Activated B cell treated with CpG ODN at 0.5 μM for 24 hours (primary cell): ENCODE measurements at regions not wholly inside any gene's neighbourhood (a gene's known extent, or its start where the extent isn't known, plus 50 kb on each side); places are given as distances from the start of the nearest gene placed in this dataset.

Experiments
- ATAC-seq: fragments of 200-7000 bp; cut with Tn5 transposase; one replicate; pipeline ENCODE4 v1.10.0; 2021; ENCODE audit warnings: low read depth, mild to moderate bottlenecking, moderate library complexity
- CTCF ChIA-PET: fragments of 350-600 bp; sonication (Branson Sonifier 250); formaldehyde crosslinking; loops from one replicate; lab custom pipeline; 2021; ENCODE audit warnings: antibody characterized with exemption; lab: Charles Lee
- POLR2A ChIA-PET: fragments of 350-600 bp; sonication (Branson Sonifier 250); formaldehyde crosslinking; loops from one replicate; lab custom pipeline; 2021; ENCODE audit warnings: antibody characterized with exemption; lab: Charles Lee
- DNase-seq: peaks from one replicate; pipeline ENCODE4 v3.0.0; 2022
- H3K27ac Mint-ChIP-seq: one replicate; pipeline ENCODE4 v1.8.0; 2020; ENCODE audit warnings: mixed read lengths
- H3K27me3 Mint-ChIP-seq: one replicate; pipeline ENCODE4 v1.8.0; 2021; ENCODE audit warnings: mixed read lengths
- H3K36me3 Mint-ChIP-seq: one replicate; pipeline ENCODE4 v1.8.0; 2021; ENCODE audit warnings: low read depth, mixed read lengths
- H3K4me1 Mint-ChIP-seq: one replicate; pipeline ENCODE4 v1.8.0; 2021; ENCODE audit warnings: mixed read lengths
- H3K4me3 Mint-ChIP-seq: one replicate; pipeline ENCODE4 v1.8.0; 2020; ENCODE audit warnings: mild to moderate bottlenecking, mixed read lengths
- H3K9me3 Mint-ChIP-seq: one replicate; pipeline ENCODE4 v1.8.0; 2020; ENCODE audit warnings: mixed read lengths
- intact Hi-C: fragments of 100-400 bp; cut with micrococcal nuclease; formaldehyde crosslinking; loops from one replicate; pipeline ENCODE4 v1.15.1; 2024
- TF ChIP-seq, protein P1 (sequence below): fragments of 200-600 bp; IDR thresholded peaks from one replicate; pipeline ENCODE4 v1.8.0; 2022; ENCODE audit warnings: antibody characterized with exemption, mild to moderate bottlenecking

DNA sequence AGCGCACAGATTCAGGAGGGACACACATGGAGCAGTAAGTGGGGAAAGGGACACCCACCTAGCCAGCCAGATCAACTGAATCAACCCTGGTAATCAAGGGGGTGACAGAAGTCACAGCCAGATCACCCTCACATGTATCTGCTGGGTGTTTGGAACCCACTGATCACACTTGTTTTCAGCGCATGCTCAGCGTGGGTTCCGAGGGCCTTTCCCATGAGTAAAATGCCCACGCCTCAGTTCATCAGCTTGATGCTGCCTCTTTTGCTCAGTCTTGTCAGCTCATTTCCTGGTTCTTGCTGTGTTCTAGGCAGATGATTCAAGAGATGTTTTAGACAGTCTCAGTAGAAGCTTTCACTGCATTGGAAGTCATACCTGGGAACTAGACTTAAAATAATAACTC, 123.2 kb upstream of the SLC30A5 start:
- ChIA-PET CTCF (no interaction called here), POLR2A (no interaction called here)
- ATAC-seq (no peak), DNase-seq (no peak)
- Mint-ChIP-seq H3K27me3 (peaks cover 33% of the 10 kb centered on the region), H3K4me3 (no peak overlapping the region), H3K4me1 (no peaks in the 10 kb centered on the region), H3K36me3 (no peaks in the 10 kb centered on the region), H3K27ac (no peak overlapping the region), H3K9me3 (peaks cover 4% of the 10 kb centered on the region)
- TF ChIP-seq, protein P1, sequence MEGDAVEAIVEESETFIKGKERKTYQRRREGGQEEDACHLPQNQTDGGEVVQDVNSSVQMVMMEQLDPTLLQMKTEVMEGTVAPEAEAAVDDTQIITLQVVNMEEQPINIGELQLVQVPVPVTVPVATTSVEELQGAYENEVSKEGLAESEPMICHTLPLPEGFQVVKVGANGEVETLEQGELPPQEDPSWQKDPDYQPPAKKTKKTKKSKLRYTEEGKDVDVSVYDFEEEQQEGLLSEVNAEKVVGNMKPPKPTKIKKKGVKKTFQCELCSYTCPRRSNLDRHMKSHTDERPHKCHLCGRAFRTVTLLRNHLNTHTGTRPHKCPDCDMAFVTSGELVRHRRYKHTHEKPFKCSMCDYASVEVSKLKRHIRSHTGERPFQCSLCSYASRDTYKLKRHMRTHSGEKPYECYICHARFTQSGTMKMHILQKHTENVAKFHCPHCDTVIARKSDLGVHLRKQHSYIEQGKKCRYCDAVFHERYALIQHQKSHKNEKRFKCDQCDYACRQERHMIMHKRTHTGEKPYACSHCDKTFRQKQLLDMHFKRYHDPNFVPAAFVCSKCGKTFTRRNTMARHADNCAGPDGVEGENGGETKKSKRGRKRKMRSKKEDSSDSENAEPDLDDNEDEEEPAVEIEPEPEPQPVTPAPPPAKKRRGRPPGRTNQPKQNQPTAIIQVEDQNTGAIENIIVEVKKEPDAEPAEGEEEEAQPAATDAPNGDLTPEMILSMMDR = no peak
- intact Hi-C loops = no loop called here

DNA sequence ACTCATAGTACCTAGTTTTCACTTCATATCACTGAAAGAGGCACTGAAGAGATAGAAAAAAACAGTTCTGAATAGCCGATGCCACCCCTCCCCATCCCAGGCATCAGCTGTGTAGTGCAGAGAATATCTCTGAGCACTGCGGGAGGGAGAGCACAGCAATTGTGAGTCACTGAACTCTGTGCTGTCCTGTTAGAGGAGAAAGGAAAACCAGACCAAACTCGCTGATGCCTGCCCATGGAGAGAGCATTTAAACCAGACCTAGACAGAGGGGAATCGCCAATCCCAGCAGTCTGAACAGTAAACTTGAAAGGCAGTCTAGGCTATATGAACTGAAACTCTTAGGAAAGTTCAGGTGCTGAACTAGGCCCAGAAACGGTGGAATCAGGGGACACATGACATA, 120.1 kb upstream of the SLC30A5 start:
- TF ChIP-seq, protein P1 = no peak
- intact Hi-C loops = no loop called here
- Mint-ChIP-seq H3K9me3 (peaks cover 19% of the 10 kb centered on the region), H3K4me1 (no peaks in the 10 kb centered on the region), H3K4me3 (no peak overlapping the region), H3K36me3 (no peaks in the 10 kb centered on the region), H3K27me3 (peaks cover 36% of the 10 kb centered on the region), H3K27ac (no peak overlapping the region)
- ChIA-PET CTCF (no interaction called here), POLR2A (no interaction called here)
- DNase-seq = no peak
- ATAC-seq = no peak

DNA sequence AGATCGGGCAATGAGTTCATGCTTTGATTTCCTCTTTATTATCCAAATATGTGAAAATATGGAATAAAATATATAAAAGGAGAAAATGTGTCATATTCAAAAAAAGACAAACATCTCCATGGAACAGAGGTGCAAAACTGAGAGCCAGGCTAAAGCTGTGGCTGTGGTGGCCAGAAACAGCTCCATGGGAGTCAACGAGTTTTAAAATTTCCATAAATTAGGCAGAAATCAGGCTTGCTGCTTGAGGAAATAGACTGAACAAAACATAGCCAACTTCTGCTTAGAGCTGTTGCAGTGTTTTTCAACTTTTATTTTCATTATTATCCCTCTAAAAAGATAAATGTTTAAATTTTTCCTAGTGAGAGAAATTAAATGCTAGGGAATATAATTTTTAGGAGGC, 110.8 kb upstream of the SLC30A5 start:
- H3K36me3 Mint-ChIP-seq = no peaks in the 10 kb centered on the region
- ChIA-PET CTCF (no interaction called here), POLR2A (no interaction called here)
- DNase-seq (no peak), ATAC-seq (no peak)
- H3K27me3 Mint-ChIP-seq = peaks cover 15% of the 10 kb centered on the region
- no peaks in the 10 kb centered on the region for H3K4me1 Mint-ChIP-seq
- H3K27ac Mint-ChIP-seq = no peak overlapping the region
- peaks cover 16% of the 10 kb centered on the region for H3K9me3 Mint-ChIP-seq
- intact Hi-C loops = no loop called here
- no peak overlapping the region for H3K4me3 Mint-ChIP-seq
- TF ChIP-seq, protein P1 = no peak

DNA sequence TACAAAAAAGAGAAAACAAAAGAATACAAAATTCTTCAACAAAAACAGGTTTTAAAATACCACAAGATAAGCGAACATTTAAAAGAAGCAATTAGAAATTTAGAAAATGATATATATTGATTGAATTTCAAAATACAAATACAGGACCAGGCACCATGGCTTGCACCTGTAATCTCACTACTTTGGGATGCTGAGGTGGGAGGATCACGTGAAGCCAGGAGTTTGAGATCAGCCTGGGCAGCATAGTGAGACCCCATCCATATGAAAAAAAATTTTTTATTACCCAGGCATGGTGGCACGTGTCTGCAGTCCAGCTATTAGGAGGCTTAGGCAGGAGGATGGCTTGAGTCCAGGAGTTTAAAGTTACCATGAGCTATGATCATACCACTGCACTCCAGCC, 109.9 kb upstream of the SLC30A5 start:
- H3K27ac Mint-ChIP-seq = no peak overlapping the region
- H3K27me3 Mint-ChIP-seq = peaks cover 12% of the 10 kb centered on the region
- ATAC-seq (no peak), DNase-seq (no peak)
- TF ChIP-seq, protein P1 = no peak
- POLR2A ChIA-PET = no interaction called here
- no peak overlapping the region for H3K4me3 Mint-ChIP-seq
- CTCF ChIA-PET = no interaction called here
- H3K36me3 Mint-ChIP-seq = no peaks in the 10 kb centered on the region
- H3K9me3 Mint-ChIP-seq = peaks cover 13% of the 10 kb centered on the region
- intact Hi-C loops = no loop called here
- H3K4me1 Mint-ChIP-seq = no peaks in the 10 kb centered on the region

DNA sequence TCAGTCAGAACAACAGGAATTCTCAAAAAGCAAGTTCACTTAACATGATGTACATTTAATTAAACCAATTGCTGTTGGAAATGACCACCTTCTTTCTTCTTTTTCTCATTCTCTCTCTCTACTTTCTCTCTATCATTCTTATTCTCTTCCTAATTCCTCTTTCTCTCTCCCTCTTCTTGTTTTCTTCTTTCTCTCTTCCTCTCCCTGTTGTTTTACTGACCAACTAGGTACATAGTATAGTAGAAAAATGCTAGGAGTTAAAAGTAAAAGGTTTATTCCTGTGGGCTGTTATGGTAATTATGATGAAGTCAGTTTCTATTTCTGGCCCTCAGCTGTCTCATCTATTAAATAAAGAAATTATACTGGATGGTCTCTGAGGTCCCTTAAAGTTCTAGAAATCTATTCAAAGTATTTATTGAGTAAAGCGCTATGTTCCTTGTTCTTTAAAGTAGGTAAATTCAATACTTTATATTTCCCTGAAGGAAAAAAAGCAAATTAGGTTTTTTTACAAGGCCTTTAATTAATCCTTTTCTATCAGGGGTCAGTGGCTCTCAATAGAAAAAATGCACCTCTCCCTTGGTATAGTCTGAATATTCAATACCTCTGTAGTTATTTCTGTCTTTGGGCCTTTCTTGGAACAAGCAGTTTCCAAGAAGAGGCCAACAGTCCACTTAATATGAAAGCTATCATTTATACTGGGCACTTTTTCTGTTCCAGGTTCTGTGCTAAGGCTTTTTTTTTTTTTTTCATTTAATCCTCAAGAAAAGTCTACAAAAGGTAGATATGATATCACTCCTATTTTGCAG, 102.3 kb upstream of the SLC30A5 start:
- Mint-ChIP-seq H3K4me1 (no peaks in the 10 kb centered on the region), H3K27ac (no peak overlapping the region), H3K36me3 (no peaks in the 10 kb centered on the region), H3K4me3 (no peak overlapping the region), H3K9me3 (peaks cover 3% of the 10 kb centered on the region), H3K27me3 (peaks cover 3% of the 10 kb centered on the region)
- DNase-seq (no peak), ATAC-seq (no peak)
- POLR2A ChIA-PET = no interaction called here
- CTCF ChIA-PET = no interaction called here
- intact Hi-C loops = no loop called here
- TF ChIP-seq, protein P1 = no peak
